Suprapubic skin (tissue), 4 donors: ENCODE measurements at regions not wholly inside any gene's neighbourhood (a gene's known extent, or its start where the extent isn't known, plus 50 kb on each side); places are given as distances from the start of the nearest gene placed in this dataset.

Experiments used
- DNase-seq, 2 donors: peaks; one replicate each; pipeline ENCODE4 v3.0.0-alpha.2; 2019; ENCODE audit warnings: low spot score in 2 of 2
- H3K27ac ChIP-seq: fragments of 200-600 bp; sonication (generic); one replicate; pipeline ENCODE4 v1.5.1; 2019
- H3K27me3 ChIP-seq: fragments of 200-600 bp; sonication (generic); one replicate; pipeline ENCODE4 v1.5.1; 2019
- H3K36me3 ChIP-seq: fragments of 200-600 bp; sonication (generic); one replicate; pipeline ENCODE4 v1.5.1; 2019
- H3K4me1 ChIP-seq: fragments of 200-600 bp; sonication (generic); one replicate; pipeline ENCODE4 v1.5.1; 2019
- H3K4me3 ChIP-seq: fragments of 200-600 bp; sonication (generic); one replicate; pipeline ENCODE4 v1.5.1; 2019; ENCODE audit warnings: mild to moderate bottlenecking
- H3K9me3 ChIP-seq: fragments of 200-600 bp; sonication (generic); one replicate; pipeline ENCODE4 v1.5.1; 2019
- EP300 ChIP-seq: sonication (generic); formaldehyde crosslinking; IDR thresholded peaks from one replicate; pipeline ENCODE4 v1.6.1; 2017; ENCODE audit warnings: antibody characterized with exemption
- POLR2A ChIP-seq, 2 donors: fragments of 450-650 bp; IDR thresholded peaks; one replicate each; pipeline ENCODE4 v1.6.1; 2017; ENCODE audit warnings: antibody characterized with exemption in 2 of 2, mild to moderate bottlenecking in 2 of 2, moderate library complexity in 2 of 2
- POLR2AphosphoS5 ChIP-seq, 3 donors: sonication (generic); formaldehyde crosslinking; IDR thresholded peaks; one replicate each; pipeline ENCODE4 v1.6.1; 2017; ENCODE audit warnings: antibody characterized with exemption in 3 of 3
- WGBS: methylation state at CpG from one replicate; pipeline ENCODE4 v1.1.5; 2018; 5-methylcytosine and 5-hydroxymethylcytosine counted together
- TF ChIP-seq, protein P1 (sequence below), 2 donors: fragments of 200-600 bp in 1 of 2; fragments of 450-650 bp in 1 of 2; sonication (generic) in 1 of 2; IDR thresholded peaks; one replicate each; pipeline ENCODE4 v1.5.1; 2016 to 2019; ENCODE audit warnings: antibody characterized with exemption in 2 of 2, mild to moderate bottlenecking in 1 of 2, moderate library complexity in 1 of 2

DNA sequence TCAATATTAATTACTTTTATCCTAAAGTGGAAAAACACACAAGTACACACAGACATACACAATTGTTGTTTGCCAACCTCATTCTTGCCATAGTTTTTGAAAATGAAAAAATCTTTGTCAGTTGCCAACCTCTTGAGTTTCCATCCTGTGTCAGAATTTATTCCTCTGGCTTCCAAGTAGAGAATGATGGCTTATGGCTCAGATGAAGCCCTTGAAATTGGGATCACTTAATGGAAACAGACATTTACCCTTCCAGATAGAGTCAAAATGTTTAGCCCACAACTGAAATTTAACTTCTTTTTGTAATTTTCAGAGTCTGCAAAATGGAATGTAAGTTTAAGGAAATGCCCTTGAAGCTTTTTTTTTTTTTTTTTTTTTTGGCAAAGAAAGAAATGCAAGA is 321.6 kb upstream of the TNP1 start:
- Histone ChIP-seq H3K9me3 (no peaks in the 10 kb centered on the region), H3K27ac (no peak overlapping the region), H3K4me1 (no peaks in the 10 kb centered on the region), H3K27me3 (no peaks in the 10 kb centered on the region), H3K36me3 (no peaks in the 10 kb centered on the region), H3K4me3 (no peak overlapping the region)
- TF ChIP-seq, protein P1, sequence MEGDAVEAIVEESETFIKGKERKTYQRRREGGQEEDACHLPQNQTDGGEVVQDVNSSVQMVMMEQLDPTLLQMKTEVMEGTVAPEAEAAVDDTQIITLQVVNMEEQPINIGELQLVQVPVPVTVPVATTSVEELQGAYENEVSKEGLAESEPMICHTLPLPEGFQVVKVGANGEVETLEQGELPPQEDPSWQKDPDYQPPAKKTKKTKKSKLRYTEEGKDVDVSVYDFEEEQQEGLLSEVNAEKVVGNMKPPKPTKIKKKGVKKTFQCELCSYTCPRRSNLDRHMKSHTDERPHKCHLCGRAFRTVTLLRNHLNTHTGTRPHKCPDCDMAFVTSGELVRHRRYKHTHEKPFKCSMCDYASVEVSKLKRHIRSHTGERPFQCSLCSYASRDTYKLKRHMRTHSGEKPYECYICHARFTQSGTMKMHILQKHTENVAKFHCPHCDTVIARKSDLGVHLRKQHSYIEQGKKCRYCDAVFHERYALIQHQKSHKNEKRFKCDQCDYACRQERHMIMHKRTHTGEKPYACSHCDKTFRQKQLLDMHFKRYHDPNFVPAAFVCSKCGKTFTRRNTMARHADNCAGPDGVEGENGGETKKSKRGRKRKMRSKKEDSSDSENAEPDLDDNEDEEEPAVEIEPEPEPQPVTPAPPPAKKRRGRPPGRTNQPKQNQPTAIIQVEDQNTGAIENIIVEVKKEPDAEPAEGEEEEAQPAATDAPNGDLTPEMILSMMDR (IDR thresholded peaks at IDR 0.05), result no peak
- TF ChIP-seq EP300, result no peak
- no peak for DNase-seq

DNA sequence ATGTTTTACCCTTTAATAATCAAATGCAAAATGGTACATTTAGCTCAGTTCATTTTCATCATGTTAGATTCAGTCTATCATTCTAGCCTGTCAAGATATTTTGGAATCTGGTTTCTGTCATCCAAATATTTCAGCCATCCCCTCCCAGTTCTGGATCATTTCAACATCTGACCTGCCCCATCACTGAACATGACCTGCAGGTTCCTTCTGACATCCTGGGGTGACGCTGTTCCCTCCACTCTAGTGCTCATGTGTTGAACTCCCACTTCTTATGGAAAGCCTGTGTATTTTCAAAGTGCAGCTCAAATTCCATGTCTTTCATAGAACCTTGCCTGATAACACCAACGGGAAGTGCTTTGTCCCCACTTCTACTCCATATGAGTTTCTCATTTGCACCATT is 320.0 kb upstream of the TNP1 start:
- Histone ChIP-seq H3K27ac (no peak overlapping the region), H3K36me3 (no peaks in the 10 kb centered on the region), H3K9me3 (no peaks in the 10 kb centered on the region), H3K4me1 (no peaks in the 10 kb centered on the region), H3K27me3 (no peaks in the 10 kb centered on the region), H3K4me3 (no peak overlapping the region)
- WGBS, result 78% methylated on average over 2 of the region's 2 CpGs
- TF ChIP-seq, protein P1 (IDR thresholded peaks at IDR 0.05), result no peak
- TF ChIP-seq EP300 (no peak), POLR2A (IDR thresholded peaks at IDR 0.05) (no peak)
- no peak for DNase-seq

DNA sequence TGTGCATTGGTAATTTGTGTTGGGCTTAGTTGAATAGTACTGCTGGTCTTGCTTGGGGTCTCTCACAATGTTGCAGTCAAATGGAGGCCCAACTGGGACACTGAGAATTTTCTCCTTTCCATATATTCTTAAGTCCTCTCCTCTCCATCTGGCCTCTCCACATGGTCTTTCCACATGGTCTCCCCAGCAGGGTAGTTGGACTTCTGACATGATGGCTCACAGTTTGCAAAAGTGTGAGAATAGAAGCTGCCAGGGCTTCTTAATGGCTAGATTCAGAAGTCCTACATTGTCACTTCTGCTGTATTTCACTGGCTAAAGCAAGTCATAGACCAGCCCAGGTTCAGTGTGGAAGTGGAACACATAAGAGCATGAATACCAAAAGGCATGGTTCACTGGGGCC is 318.5 kb upstream of the TNP1 start:
- no peaks in the 10 kb centered on the region for H3K9me3 ChIP-seq
- no peak for DNase-seq
- no peaks in the 10 kb centered on the region for H3K36me3 ChIP-seq
- H3K27ac ChIP-seq, result no peak overlapping the region
- no peak overlapping the region for H3K4me3 ChIP-seq
- no peaks in the 10 kb centered on the region for H3K27me3 ChIP-seq
- H3K4me1 ChIP-seq, result no peaks in the 10 kb centered on the region
- TF ChIP-seq POLR2A (IDR thresholded peaks at IDR 0.05), result no peak
- TF ChIP-seq, protein P1 (IDR thresholded peaks at IDR 0.05), result no peak
- no peak for TF ChIP-seq POLR2AphosphoS5 (IDR thresholded peaks at IDR 0.05)
- TF ChIP-seq EP300, result no peak

DNA sequence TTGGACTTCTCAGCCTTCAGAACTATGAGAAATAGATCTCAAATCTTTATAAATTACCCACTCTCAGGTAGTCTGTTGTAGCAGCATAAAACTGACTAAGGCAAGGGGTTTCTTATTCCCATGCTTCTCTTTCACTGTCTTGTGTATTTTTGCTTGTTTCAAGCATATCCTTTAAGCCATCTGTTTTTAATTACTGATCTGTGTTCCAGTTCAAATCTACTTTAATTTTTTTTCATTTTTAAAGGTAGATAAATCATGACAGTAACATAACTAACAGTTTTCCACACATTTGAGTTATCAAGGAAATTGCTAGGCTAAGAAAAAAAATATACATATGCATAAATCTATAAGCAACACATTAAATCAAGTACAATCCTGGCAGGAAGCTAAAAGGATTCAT is 317.9 kb upstream of the TNP1 start:
- DNase-seq, result no peak
- H3K4me1 ChIP-seq, result no peaks in the 10 kb centered on the region
- no peak overlapping the region for H3K4me3 ChIP-seq
- H3K27ac ChIP-seq, result no peak overlapping the region
- H3K9me3 ChIP-seq, result no peaks in the 10 kb centered on the region
- H3K36me3 ChIP-seq, result no peaks in the 10 kb centered on the region
- no peaks in the 10 kb centered on the region for H3K27me3 ChIP-seq
- TF ChIP-seq POLR2A (IDR thresholded peaks at IDR 0.05), result no peak
- TF ChIP-seq, protein P1 (IDR thresholded peaks at IDR 0.05), result no peak
- TF ChIP-seq POLR2AphosphoS5 (IDR thresholded peaks at IDR 0.05), result no peak

DNA sequence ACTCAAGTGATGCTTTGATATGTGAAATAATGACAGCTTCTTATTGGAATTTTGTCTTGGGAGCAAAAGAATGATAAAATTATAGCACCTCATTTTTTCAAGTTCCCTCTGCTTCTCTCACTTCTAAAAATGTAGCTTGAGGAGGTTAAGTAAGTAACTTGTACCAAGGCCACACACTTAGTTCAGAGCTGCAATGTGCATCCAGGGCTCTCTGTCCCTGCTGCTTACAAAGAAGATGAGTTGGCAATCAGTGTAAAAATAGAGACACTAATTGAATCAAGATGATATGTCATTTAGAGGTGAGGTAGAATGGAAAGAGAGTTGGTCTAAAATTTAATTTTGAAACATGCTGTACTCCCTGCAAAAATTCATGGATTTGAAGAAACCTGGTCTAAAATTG is 312.0 kb upstream of the TNP1 start:
- no peak for DNase-seq
- no peaks in the 10 kb centered on the region for H3K9me3 ChIP-seq
- H3K4me3 ChIP-seq, result no peak overlapping the region
- H3K27ac ChIP-seq, result no peak overlapping the region
- TF ChIP-seq POLR2A (IDR thresholded peaks at IDR 0.05), result no peak
- no peak for TF ChIP-seq EP300
- TF ChIP-seq, protein P1 (IDR thresholded peaks at IDR 0.05), result no peak
- no peak for TF ChIP-seq POLR2AphosphoS5 (IDR thresholded peaks at IDR 0.05)
- H3K4me1 ChIP-seq, result no peaks in the 10 kb centered on the region
- H3K27me3 ChIP-seq, result no peaks in the 10 kb centered on the region
- no peaks in the 10 kb centered on the region for H3K36me3 ChIP-seq
